Omental fat pad (tissue), 3 donors: ENCODE measurements at regions not wholly inside any gene's neighbourhood (a gene's known extent, or its start where the extent isn't known, plus 50 kb on each side); places are given as distances from the start of the nearest gene placed in this dataset.

Experiments
- ATAC-seq: fragments of 150-250 bp; one replicate; pipeline ENCODE4 v1.9.1; 2016; ENCODE audit warnings: mild to moderate bottlenecking, moderate library complexity; ENCODE audit not compliant: low FRiP score
- DNase-seq: peaks from one replicate; pipeline ENCODE4 v3.0.0-alpha.2; 2019; ENCODE audit warnings: low spot score
- TF ChIP-seq, protein P1 (sequence below), 3 donors: fragments of 450-650 bp; IDR thresholded peaks; one replicate each; pipeline ENCODE4 v1.5.1; 2016 to 2017; ENCODE audit warnings: antibody characterized with exemption in 3 of 3, mild to moderate bottlenecking in 3 of 3, moderate library complexity in 2 of 3

DNA sequence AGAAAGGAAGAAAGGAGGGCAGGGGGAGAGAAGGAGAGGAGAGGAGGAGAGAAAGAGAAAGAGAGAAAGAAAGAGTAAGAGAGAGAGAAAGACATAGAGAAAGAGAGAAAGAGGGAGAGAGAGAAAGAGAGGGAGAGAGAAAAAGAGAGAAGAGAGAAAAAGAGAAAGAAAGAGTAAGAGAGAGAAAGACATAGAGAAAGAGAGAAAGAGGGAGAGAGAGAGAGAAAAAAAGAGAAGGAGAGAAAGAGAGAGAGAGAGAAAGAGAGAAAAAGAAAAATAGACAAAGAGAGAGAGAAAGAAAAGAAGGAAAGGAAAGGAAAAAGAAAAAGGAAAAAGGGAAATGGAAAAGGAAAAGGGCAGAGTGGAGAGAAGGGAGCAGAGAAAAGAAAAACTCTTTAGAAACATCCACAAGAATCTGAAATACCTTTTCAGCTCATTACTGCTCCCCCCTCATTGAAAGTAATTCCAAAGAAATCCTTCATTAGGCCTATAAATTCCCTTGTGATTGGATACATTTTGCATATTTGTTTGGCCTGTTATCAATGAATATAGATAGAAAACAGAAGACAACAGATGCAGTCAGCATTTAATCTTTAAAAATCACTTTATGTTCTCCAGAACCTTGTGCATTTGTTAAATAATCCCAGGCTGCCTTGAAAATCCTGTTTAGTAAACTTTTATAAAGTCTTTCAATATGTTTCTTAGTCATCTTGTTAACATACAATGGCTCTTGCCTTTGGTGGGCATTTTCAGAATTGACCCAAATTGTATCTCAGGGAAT lies 411.5 kb downstream of the NFIB start:
- DNase-seq, result no peak
- ATAC-seq, result no peak
- TF ChIP-seq, protein P1, sequence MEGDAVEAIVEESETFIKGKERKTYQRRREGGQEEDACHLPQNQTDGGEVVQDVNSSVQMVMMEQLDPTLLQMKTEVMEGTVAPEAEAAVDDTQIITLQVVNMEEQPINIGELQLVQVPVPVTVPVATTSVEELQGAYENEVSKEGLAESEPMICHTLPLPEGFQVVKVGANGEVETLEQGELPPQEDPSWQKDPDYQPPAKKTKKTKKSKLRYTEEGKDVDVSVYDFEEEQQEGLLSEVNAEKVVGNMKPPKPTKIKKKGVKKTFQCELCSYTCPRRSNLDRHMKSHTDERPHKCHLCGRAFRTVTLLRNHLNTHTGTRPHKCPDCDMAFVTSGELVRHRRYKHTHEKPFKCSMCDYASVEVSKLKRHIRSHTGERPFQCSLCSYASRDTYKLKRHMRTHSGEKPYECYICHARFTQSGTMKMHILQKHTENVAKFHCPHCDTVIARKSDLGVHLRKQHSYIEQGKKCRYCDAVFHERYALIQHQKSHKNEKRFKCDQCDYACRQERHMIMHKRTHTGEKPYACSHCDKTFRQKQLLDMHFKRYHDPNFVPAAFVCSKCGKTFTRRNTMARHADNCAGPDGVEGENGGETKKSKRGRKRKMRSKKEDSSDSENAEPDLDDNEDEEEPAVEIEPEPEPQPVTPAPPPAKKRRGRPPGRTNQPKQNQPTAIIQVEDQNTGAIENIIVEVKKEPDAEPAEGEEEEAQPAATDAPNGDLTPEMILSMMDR (IDR thresholded peaks at IDR 0.05), result no peak

DNA sequence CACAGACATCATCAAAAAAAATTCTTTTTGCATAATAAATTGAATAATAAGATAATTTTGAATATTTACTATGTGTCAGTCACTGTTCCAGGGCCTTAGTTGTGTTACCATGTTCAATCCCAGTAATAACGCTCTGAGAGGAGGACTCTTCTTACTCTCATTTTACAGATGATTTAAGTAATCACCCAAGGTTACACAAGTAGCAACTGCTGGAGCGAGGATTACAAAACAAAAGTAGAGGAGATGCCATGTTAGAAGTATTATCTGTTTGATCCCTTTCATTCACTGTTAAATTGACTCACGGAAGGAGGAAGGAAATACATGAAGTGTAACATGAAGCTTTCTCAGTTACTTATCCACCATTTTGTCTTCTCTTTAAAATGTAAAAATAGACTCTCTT lies 412.8 kb downstream of the NFIB start:
- TF ChIP-seq, protein P1 (IDR thresholded peaks at IDR 0.05), result no peak
- no peak for ATAC-seq
- DNase-seq, result no peak

DNA sequence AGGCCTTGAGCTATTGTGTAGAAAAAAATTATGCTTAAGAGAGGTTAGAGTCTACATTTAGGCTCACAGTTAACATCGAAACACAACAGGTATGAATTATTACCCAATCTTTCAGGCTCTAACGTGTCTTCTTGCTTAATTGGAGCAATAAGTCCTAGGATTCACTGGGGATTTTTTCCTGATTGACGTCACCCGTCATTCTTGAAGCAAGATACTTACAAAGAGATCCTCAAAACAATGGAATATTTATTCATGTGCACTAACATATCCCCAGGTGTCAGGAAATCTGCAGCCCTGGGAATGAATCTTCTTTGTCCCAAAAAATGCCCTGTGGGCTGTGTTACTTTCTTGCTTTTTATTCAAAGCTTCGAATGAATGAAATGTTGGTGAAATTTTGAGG lies 413.5 kb downstream of the NFIB start:
- DNase-seq (no peak), ATAC-seq (no peak)
- TF ChIP-seq, protein P1 (IDR thresholded peaks at IDR 0.05), result no peak

DNA sequence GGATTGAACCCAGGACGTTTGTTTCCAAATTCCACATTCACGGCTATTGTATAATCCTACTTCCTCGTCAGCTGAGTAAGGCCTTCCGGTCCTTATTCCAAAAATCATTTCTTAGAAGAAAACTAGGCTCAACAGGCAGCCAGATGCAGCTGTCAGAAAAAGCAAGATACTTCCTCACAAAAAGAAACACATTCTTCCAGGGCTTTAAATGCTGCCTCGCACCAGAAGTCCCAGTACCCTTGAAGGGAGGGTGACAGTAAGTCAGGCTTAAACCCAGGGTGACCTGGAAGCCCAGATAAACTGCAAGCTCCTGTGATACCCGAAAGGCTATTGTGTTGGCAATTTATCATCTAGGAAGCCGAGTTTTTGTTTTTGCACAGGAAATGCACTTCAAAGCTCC lies 414.0 kb downstream of the NFIB start:
- TF ChIP-seq, protein P1 (IDR thresholded peaks at IDR 0.05), result no peak
- no peak for DNase-seq
- no peak for ATAC-seq

DNA sequence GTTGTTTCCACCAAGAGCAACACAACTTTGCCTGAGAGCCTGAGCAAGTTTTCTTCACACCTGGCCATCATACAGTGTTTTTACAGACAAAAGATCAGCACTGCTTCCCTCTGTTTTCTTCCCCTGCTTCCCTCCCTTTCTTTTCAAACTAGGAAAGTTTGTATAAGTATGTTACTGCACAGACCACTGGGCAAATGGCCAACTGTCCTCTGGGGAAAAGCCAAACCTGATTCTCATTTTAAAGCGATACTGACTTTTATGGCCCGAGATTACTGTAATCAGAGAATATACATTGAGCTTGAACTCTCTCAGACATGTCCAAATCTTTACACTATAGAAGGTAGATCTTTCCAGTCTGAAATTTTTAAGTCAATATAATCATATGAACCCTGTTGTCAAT lies 415.0 kb downstream of the NFIB start:
- DNase-seq (no peak), ATAC-seq (no peak)
- TF ChIP-seq, protein P1 (IDR thresholded peaks at IDR 0.05), result no peak

DNA sequence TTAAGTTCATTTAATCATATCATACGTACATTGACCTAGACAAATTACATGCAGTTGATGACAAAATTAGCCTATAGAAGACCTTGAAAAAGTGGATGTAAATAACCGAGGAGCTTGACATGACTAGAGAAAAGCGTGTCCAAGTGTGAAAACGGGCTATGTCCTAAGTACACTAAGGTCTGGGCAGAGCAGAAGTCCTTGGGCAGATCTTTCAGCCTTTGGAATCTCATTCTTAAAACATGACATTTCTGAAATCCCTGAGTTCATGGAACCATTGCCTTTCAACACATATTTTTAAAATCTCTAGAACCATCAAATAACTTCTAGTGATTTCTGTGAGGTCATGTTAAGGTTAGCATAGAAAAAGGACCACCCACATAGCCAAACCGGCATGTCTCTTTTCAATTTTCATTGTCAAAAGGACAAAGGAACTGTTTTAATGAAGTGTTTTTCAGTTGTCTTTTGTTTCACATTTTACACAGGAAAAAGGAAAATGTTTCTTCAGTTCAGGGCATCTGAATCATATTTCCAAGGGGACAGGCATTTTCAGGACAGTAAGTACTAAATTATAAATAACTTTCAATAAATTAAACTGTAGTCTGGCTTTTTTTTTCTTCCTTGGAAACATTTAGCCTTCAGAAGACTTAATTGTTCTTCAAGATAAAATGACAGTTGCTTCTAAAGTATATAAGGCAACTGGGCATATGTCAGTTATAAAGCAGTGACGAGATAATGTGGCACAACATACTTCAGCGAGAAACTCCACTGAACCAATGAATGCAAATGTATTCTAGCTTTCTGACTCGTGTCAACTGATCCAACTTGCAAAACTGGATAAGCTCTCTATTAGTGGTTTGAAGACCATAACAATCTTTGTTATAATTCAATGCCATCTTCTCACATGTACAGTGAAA lies 416.8 kb downstream of the NFIB start:
- ATAC-seq, result no peak

More for the DNA sequence above, 416.8 kb downstream of the NFIB start:
- TF ChIP-seq, protein P1 (IDR thresholded peaks at IDR 0.05), result no peak
- DNase-seq, result no peak
